ENCODE measurements at regions not wholly inside any gene's neighbourhood (a gene's known extent, or its start where the extent isn't known, plus 50 kb on each side); places are given as distances from the start of the nearest gene placed in this dataset.

DNA sequence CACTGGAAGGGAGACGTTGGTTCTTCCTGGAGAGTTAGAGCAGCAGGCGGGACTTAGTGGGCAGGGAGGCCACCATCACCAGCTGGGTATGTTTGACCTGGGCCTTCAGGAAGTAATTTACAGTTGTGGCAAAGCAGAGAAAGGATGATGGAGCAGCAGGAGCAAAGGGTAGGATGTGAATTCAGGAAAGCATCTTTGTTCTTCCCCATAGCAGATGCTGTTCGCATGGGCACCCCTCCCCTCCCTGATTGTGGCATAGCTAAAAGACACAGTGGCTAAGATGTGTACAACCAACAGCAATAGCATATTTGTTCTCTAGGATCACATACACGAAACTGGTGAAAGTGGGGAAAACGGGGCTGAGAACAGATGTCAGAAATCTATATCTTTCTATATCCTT, 56.3 kb upstream of the ITPRID1 start:
- Histone ChIP-seq H3K27me3 (ENCODE audit: low read length) (no peaks in the 10 kb centered on the region; the same call in 1 of the 2 replicates), H3F3A (ENCODE audit: insufficient read depth) (no peaks in the 10 kb centered on the region), H3K4me2 (ENCODE audit: low read depth, low read length, poor library complexity, severe bottlenecking) (no peak overlapping the region), H3K4me3 (ENCODE audit: insufficient read depth, low read length, poor library complexity, severe bottlenecking) (no peak overlapping the region), H3K9ac (ENCODE audit: low read length) (no peak overlapping the region), H3K27ac (ENCODE audit: low read depth, low read length) (no peak overlapping the region), H3K9me3 (ENCODE audit: insufficient read depth, low read length) (no peaks in the 10 kb centered on the region), H2AFZ (ENCODE audit: low read depth, low read length, severe bottlenecking) (no peak overlapping the region), H4K20me1 (ENCODE audit: low read depth, low read length) (no peaks in the 10 kb centered on the region), H3K79me2 (ENCODE audit: insufficient read depth, low read length) (no peaks in the 10 kb centered on the region), H3K36me3 (ENCODE audit: low read length) (no peaks in the 10 kb centered on the region), H3K9me2 (replicated peaks; ENCODE audit: insufficient read depth, low read length) (no peaks in the 10 kb centered on the region)
- no peak for TF ChIP-seq EZH2phosphoT487 (conservative IDR thresholded peaks at IDR 0.05; ENCODE audit: low read length)
- TF ChIP-seq, protein P1, sequence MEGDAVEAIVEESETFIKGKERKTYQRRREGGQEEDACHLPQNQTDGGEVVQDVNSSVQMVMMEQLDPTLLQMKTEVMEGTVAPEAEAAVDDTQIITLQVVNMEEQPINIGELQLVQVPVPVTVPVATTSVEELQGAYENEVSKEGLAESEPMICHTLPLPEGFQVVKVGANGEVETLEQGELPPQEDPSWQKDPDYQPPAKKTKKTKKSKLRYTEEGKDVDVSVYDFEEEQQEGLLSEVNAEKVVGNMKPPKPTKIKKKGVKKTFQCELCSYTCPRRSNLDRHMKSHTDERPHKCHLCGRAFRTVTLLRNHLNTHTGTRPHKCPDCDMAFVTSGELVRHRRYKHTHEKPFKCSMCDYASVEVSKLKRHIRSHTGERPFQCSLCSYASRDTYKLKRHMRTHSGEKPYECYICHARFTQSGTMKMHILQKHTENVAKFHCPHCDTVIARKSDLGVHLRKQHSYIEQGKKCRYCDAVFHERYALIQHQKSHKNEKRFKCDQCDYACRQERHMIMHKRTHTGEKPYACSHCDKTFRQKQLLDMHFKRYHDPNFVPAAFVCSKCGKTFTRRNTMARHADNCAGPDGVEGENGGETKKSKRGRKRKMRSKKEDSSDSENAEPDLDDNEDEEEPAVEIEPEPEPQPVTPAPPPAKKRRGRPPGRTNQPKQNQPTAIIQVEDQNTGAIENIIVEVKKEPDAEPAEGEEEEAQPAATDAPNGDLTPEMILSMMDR (IDR thresholded peaks at IDR 0.05; ENCODE audit: insufficient read depth, low read length, poor library complexity, severe bottlenecking), result no peak

DNA sequence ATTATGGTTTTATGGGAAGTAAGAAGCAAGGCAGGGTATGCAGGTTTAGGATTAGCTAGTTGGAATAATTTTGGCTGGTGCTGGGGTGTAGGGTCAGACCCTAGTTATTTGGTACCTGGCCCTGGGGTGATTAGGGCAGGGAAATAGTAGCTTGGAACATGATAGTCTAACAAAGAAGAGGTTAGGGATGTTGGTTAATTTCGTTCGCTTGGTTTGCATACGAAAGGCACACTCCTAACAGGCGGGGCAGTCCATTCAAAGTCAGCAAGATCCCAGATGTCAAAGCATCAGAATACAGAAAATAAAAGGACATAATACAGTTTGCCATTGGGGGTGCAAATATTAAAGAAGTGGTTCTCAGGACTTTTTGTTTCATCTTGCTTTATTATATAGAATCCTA, 55.7 kb upstream of the ITPRID1 start:
- Histone ChIP-seq H3K27ac (ENCODE audit: low read depth, low read length) (no peak overlapping the region), H3K9me3 (ENCODE audit: insufficient read depth, low read length) (no peaks in the 10 kb centered on the region), H3K4me3 (ENCODE audit: insufficient read depth, low read length, poor library complexity, severe bottlenecking) (no peak overlapping the region), H3K79me2 (ENCODE audit: insufficient read depth, low read length) (no peaks in the 10 kb centered on the region), H3K4me2 (ENCODE audit: low read depth, low read length, poor library complexity, severe bottlenecking) (no peak overlapping the region), H3F3A (ENCODE audit: insufficient read depth) (no peaks in the 10 kb centered on the region), H3K36me3 (ENCODE audit: low read length) (no peaks in the 10 kb centered on the region), H4K20me1 (ENCODE audit: low read depth, low read length) (no peaks in the 10 kb centered on the region), H3K9me2 (replicated peaks; ENCODE audit: insufficient read depth, low read length) (no peaks in the 10 kb centered on the region), H2AFZ (ENCODE audit: low read depth, low read length, severe bottlenecking) (no peak overlapping the region), H3K9ac (ENCODE audit: low read length) (no peak overlapping the region), H3K27me3 (ENCODE audit: low read length) (no peaks in the 10 kb centered on the region; the same call in 1 of the 2 replicates)
- no peak for TF ChIP-seq EZH2phosphoT487 (conservative IDR thresholded peaks at IDR 0.05; ENCODE audit: low read length)
- TF ChIP-seq, protein P1 (IDR thresholded peaks at IDR 0.05; ENCODE audit: insufficient read depth, low read length, poor library complexity, severe bottlenecking), result no peak

DNA sequence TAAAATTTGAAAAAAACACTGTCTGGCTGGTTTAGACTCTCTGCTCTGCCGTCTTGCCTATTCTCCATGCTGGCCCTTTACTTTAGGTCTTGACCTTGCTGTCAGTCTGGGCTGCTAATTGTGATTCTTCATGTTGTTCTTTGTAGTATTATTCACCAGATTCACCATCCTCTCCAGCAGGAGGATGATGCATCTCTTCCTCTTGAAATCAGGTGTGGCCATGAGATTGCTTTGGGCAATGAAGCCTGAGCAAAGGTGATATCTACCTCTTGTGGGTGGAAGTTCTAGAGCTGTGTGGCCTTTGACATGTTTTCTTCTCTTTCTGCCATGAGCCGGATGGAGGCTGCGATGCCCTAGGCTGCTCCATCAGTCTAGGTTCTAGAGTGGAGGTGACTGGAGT, 51.3 kb upstream of the ITPRID1 start:
- Histone ChIP-seq H3K27ac (ENCODE audit: low read depth, low read length) (no peak overlapping the region), H3K9me2 (replicated peaks; ENCODE audit: insufficient read depth, low read length) (no peaks in the 10 kb centered on the region), H2AFZ (ENCODE audit: low read depth, low read length, severe bottlenecking) (no peak overlapping the region), H3K9me3 (ENCODE audit: insufficient read depth, low read length) (no peaks in the 10 kb centered on the region), H4K20me1 (ENCODE audit: low read depth, low read length) (no peaks in the 10 kb centered on the region), H3K36me3 (ENCODE audit: low read length) (no peaks in the 10 kb centered on the region), H3K4me3 (ENCODE audit: insufficient read depth, low read length, poor library complexity, severe bottlenecking) (no peak overlapping the region), H3K9ac (ENCODE audit: low read length) (no peak overlapping the region), H3K79me2 (ENCODE audit: insufficient read depth, low read length) (no peaks in the 10 kb centered on the region), H3K27me3 (ENCODE audit: low read length) (no peaks in the 10 kb centered on the region; the same call in 1 of the 2 replicates), H3K4me2 (ENCODE audit: low read depth, low read length, poor library complexity, severe bottlenecking) (no peak overlapping the region), H3F3A (ENCODE audit: insufficient read depth) (no peaks in the 10 kb centered on the region)
- TF ChIP-seq, protein P1 (IDR thresholded peaks at IDR 0.05; ENCODE audit: insufficient read depth, low read length, poor library complexity, severe bottlenecking), result no peak
- TF ChIP-seq EZH2phosphoT487 (conservative IDR thresholded peaks at IDR 0.05; ENCODE audit: low read length), result no peak
